ENCODE measurements at regions not wholly inside any gene's neighbourhood (a gene's known extent, or its start where the extent isn't known, plus 50 kb on each side); places are given as distances from the start of the nearest gene placed in this dataset.

GRCh38 chr4:10971800-10972401 is 287.3 kb upstream of the CLNK start:
- Histone ChIP-seq H3K27me3 (ENCODE audit: insufficient read depth, poor library complexity, severe bottlenecking) (no peaks in the 10 kb centered on the region), H3K4me3 (replicated peaks; ENCODE audit: insufficient read depth, low read length) (no peak overlapping the region), H3K27ac (replicated peaks) (no peak overlapping the region)
- no peak for DNase-seq (ENCODE audit: low read depth in 1 of 2, low spot score in 1 of 2)
- TF ChIP-seq SPI1 (IDR thresholded peaks at IDR 0.05; ENCODE audit: borderline replicate concordance, low read depth) = no peak
- no peak for TF ChIP-seq GABPA (IDR thresholded peaks at IDR 0.05; ENCODE audit: low read depth)
- TF ChIP-seq, protein P1, sequence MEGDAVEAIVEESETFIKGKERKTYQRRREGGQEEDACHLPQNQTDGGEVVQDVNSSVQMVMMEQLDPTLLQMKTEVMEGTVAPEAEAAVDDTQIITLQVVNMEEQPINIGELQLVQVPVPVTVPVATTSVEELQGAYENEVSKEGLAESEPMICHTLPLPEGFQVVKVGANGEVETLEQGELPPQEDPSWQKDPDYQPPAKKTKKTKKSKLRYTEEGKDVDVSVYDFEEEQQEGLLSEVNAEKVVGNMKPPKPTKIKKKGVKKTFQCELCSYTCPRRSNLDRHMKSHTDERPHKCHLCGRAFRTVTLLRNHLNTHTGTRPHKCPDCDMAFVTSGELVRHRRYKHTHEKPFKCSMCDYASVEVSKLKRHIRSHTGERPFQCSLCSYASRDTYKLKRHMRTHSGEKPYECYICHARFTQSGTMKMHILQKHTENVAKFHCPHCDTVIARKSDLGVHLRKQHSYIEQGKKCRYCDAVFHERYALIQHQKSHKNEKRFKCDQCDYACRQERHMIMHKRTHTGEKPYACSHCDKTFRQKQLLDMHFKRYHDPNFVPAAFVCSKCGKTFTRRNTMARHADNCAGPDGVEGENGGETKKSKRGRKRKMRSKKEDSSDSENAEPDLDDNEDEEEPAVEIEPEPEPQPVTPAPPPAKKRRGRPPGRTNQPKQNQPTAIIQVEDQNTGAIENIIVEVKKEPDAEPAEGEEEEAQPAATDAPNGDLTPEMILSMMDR (IDR thresholded peaks at IDR 0.05; ENCODE audit: insufficient read depth, low read length) = no peak
- no peak for TF ChIP-seq POLR2AphosphoS5 (IDR thresholded peaks at IDR 0.05; ENCODE audit: low read depth)
- TF ChIP-seq, protein P2, sequence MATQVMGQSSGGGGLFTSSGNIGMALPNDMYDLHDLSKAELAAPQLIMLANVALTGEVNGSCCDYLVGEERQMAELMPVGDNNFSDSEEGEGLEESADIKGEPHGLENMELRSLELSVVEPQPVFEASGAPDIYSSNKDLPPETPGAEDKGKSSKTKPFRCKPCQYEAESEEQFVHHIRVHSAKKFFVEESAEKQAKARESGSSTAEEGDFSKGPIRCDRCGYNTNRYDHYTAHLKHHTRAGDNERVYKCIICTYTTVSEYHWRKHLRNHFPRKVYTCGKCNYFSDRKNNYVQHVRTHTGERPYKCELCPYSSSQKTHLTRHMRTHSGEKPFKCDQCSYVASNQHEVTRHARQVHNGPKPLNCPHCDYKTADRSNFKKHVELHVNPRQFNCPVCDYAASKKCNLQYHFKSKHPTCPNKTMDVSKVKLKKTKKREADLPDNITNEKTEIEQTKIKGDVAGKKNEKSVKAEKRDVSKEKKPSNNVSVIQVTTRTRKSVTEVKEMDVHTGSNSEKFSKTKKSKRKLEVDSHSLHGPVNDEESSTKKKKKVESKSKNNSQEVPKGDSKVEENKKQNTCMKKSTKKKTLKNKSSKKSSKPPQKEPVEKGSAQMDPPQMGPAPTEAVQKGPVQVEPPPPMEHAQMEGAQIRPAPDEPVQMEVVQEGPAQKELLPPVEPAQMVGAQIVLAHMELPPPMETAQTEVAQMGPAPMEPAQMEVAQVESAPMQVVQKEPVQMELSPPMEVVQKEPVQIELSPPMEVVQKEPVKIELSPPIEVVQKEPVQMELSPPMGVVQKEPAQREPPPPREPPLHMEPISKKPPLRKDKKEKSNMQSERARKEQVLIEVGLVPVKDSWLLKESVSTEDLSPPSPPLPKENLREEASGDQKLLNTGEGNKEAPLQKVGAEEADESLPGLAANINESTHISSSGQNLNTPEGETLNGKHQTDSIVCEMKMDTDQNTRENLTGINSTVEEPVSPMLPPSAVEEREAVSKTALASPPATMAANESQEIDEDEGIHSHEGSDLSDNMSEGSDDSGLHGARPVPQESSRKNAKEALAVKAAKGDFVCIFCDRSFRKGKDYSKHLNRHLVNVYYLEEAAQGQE (IDR thresholded peaks at IDR 0.05; ENCODE audit: insufficient replicate concordance, low read depth) = no peak

DNA sequence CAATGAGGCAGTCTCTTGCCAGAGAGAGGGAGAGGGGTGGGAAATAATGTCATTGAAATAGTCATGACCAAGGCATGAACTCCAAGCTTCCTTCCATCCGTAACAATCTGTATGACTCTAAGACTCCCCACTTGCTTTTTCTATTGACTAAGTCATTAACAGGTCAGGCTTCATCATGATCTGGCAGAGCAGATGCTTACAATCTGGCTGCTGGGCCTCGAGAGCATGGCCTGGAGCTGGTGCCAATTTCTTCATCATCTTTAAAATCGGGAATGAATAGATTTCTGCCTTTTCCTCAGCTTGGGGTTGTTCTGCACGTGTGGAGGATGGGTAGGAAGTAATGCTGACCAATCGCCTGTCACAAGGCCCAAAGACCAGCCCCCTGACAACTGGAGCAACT is 280.6 kb upstream of the CLNK start:
- TF ChIP-seq SPI1 (IDR thresholded peaks at IDR 0.05; ENCODE audit: borderline replicate concordance, low read depth) = no peak
- TF ChIP-seq POLR2AphosphoS5 (IDR thresholded peaks at IDR 0.05; ENCODE audit: low read depth) = no peak
- TF ChIP-seq GABPA (IDR thresholded peaks at IDR 0.05; ENCODE audit: low read depth) = no peak
- TF ChIP-seq, protein P2 (IDR thresholded peaks at IDR 0.05; ENCODE audit: insufficient replicate concordance, low read depth) = no peak
- TF ChIP-seq, protein P1 (IDR thresholded peaks at IDR 0.05; ENCODE audit: insufficient read depth, low read length) = no peak
- DNase-seq (ENCODE audit: low read depth in 1 of 2, low spot score in 1 of 2) = no peak
- Histone ChIP-seq H3K27ac (replicated peaks) (no peak overlapping the region), H3K4me3 (replicated peaks; ENCODE audit: insufficient read depth, low read length) (no peak overlapping the region), H3K27me3 (ENCODE audit: insufficient read depth, poor library complexity, severe bottlenecking) (no peaks in the 10 kb centered on the region)

DNA sequence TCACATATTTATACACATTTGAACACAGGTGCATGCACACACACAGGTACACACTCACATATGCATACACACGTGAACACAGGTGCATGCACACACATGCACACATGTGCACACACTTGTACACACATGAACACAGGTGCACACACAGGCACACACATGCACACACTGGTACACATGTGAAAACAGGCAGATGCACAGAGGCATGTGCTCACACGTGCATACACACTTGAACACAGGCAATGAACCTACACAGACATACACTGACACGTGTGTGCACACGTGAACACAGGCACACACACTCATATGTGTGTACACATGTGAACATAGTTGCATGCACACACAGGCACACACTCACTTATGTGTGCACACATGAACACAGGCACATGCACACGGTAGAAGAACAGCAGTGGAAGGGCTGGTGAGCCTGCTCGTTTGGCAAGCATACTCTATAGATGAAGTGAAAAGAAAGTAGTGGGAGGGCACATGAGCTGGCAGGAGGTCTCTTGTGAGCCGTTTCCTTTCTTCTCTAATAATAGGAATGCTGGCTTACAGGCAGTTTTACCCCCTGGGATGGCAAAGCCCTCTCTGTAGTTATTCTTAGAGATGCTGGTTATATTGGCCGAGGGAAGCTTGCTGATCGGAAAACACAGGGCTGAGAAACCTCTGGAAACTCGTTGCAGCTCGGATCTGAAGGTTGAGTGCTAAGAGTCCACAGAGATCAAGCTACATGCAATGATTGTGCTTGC is 279.6 kb upstream of the CLNK start:
- H3K27ac ChIP-seq (replicated peaks) = no peak overlapping the region
- no peak overlapping the region for H3K4me3 ChIP-seq (replicated peaks; ENCODE audit: insufficient read depth, low read length)
- TF ChIP-seq GABPA (IDR thresholded peaks at IDR 0.05; ENCODE audit: low read depth) (no peak), POLR2AphosphoS5 (IDR thresholded peaks at IDR 0.05; ENCODE audit: low read depth) (no peak), SPI1 (IDR thresholded peaks at IDR 0.05; ENCODE audit: borderline replicate concordance, low read depth) (no peak)
- TF ChIP-seq, protein P1 (IDR thresholded peaks at IDR 0.05; ENCODE audit: insufficient read depth, low read length) = no peak
- TF ChIP-seq, protein P2 (IDR thresholded peaks at IDR 0.05; ENCODE audit: insufficient replicate concordance, low read depth) = no peak
- H3K27me3 ChIP-seq (ENCODE audit: insufficient read depth, poor library complexity, severe bottlenecking) = no peaks in the 10 kb centered on the region
- DNase-seq (ENCODE audit: low read depth in 1 of 2, low spot score in 1 of 2) = no peak
